H9 (cell line): ENCODE measurements at regions not wholly inside any gene's neighbourhood (a gene's known extent, or its start where the extent isn't known, plus 50 kb on each side); places are given as distances from the start of the nearest gene placed in this dataset.

Experiments
- DNase-seq: peaks from one replicate; pipeline ENCODE4 v3.0.0-alpha.2; 2017
- H2AFZ ChIP-seq: one replicate; pipeline ENCODE4 v1.6.1; 2013; ENCODE audit warnings: mild to moderate bottlenecking, low read length, control low read depth, moderate library complexity
- H2AK5ac ChIP-seq: 2 replicates; pipeline ENCODE4 v1.6.1; 2013; ENCODE audit warnings: low read length, control low read depth, mixed read lengths; ENCODE audit not compliant: insufficient read length
- H2BK120ac ChIP-seq: one replicate; pipeline ENCODE4 v1.6.1; 2013; ENCODE audit warnings: low read depth, mild to moderate bottlenecking, low read length, control low read depth, inconsistent platforms; ENCODE audit not compliant: poor library complexity, severe bottlenecking
- H2BK12ac ChIP-seq: 2 replicates; pipeline ENCODE4 v1.6.1; 2013; ENCODE audit warnings: low read length, control low read depth, mixed read lengths, low read depth; ENCODE audit not compliant: insufficient read length
- H2BK15ac ChIP-seq: 2 replicates; pipeline ENCODE4 v1.6.1; 2013; ENCODE audit warnings: low read depth, low read length, control low read depth
- H2BK20ac ChIP-seq: one replicate; pipeline ENCODE4 v1.6.1; 2013; ENCODE audit warnings: low read depth, mild to moderate bottlenecking, low read length, control low read depth, inconsistent platforms; ENCODE audit not compliant: poor library complexity, severe bottlenecking
- H2BK5ac ChIP-seq: 2 replicates; pipeline ENCODE4 v1.6.1; 2013; ENCODE audit warnings: low read length, control low read depth, mixed read lengths; ENCODE audit not compliant: insufficient read length
- H3K14ac ChIP-seq: 2 replicates; pipeline ENCODE4 v1.6.1; 2013; ENCODE audit warnings: low read length, control low read depth; ENCODE audit not compliant: insufficient read depth
- H3K18ac ChIP-seq: 2 replicates; pipeline ENCODE4 v1.6.1; 2013; ENCODE audit warnings: low read depth, mild to moderate bottlenecking, mixed read lengths, low read length, control low read depth; ENCODE audit not compliant: insufficient read length
- H3K23ac ChIP-seq: 2 replicates; pipeline ENCODE4 v1.6.1; 2013; ENCODE audit warnings: low read length, control low read depth, mixed read lengths, low read depth; ENCODE audit not compliant: insufficient read length
- H3K23me2 ChIP-seq: 2 replicates; pipeline ENCODE4 v1.6.1; 2013; ENCODE audit warnings: low read depth, mild to moderate bottlenecking, mixed read lengths, low read length, control low read depth; ENCODE audit not compliant: insufficient read length, poor library complexity, severe bottlenecking
- H3K27ac ChIP-seq: 2 replicates; pipeline ENCODE4 v1.5.1; 2013; ENCODE audit warnings: low read length, control low read depth, mixed read lengths, low read depth; ENCODE audit not compliant: insufficient read length
- H3K27me3 ChIP-seq: 2 replicates; pipeline ENCODE4 v1.6.1; 2013; ENCODE audit warnings: low read length, control low read depth, inconsistent platforms; ENCODE audit not compliant: insufficient read depth
- H3K4ac ChIP-seq: 2 replicates; pipeline ENCODE4 v1.6.1; 2013; ENCODE audit warnings: low read depth, mild to moderate bottlenecking, control low read depth, inconsistent platforms, low read length, moderate library complexity
- H3K4me1 ChIP-seq: 2 replicates; pipeline ENCODE4 v1.6.1; 2013; ENCODE audit warnings: low read length, control low read depth, inconsistent platforms; ENCODE audit not compliant: insufficient read depth
- H3K4me2 ChIP-seq: 2 replicates; pipeline ENCODE4 v1.6.1; 2013; ENCODE audit warnings: low read length, control low read depth, mixed read lengths; ENCODE audit not compliant: insufficient read length, insufficient read depth
- H3K56ac ChIP-seq: 2 replicates; pipeline ENCODE4 v1.6.1; 2013; ENCODE audit warnings: low read depth, mild to moderate bottlenecking, mixed read lengths, low read length, control low read depth; ENCODE audit not compliant: insufficient read length
- H3K79me1 ChIP-seq: 2 replicates; pipeline ENCODE4 v1.6.1; 2013; ENCODE audit warnings: low read depth, mild to moderate bottlenecking, moderate library complexity, low read length, control low read depth, inconsistent platforms; ENCODE audit not compliant: insufficient read depth, poor library complexity, severe bottlenecking
- H3K79me2 ChIP-seq: 2 replicates; pipeline ENCODE4 v1.6.1; 2013; ENCODE audit warnings: low read length, control low read depth, inconsistent platforms; ENCODE audit not compliant: insufficient read depth
- H3K9ac ChIP-seq: 2 replicates; pipeline ENCODE4 v1.6.1; 2013; ENCODE audit warnings: low read length, control low read depth, mixed read lengths; ENCODE audit not compliant: insufficient read length; ENCODE audit errors: extremely low read depth
- H3K9me3 ChIP-seq: one replicate; pipeline ENCODE4 v1.6.1; 2013; ENCODE audit warnings: low read depth, low read length, inconsistent platforms; ENCODE audit not compliant: control insufficient read depth
- H3T11ph ChIP-seq: one replicate; pipeline ENCODE4 v1.6.1; 2013; ENCODE audit warnings: mild to moderate bottlenecking, low read length, control low read depth, inconsistent platforms
- H4K20me1 ChIP-seq: one replicate; pipeline ENCODE4 v1.6.1; 2013; ENCODE audit not compliant: control insufficient read depth, insufficient read length, insufficient read depth
- H4K5ac ChIP-seq: 2 replicates; pipeline ENCODE4 v1.6.1; 2013; ENCODE audit warnings: low read depth, mild to moderate bottlenecking, mixed read lengths, low read length, control low read depth; ENCODE audit not compliant: insufficient read length
- H4K8ac ChIP-seq: replicated peaks from 2 replicates; pipeline ENCODE4 v1.6.1; 2013; ENCODE audit warnings: low read length, control low read depth, mixed read lengths, low read depth; ENCODE audit not compliant: insufficient read length
- H4K91ac ChIP-seq: 2 replicates; pipeline ENCODE4 v1.6.1; 2013; ENCODE audit warnings: low read depth, mild to moderate bottlenecking, moderate library complexity, mixed read lengths, low read length, control low read depth; ENCODE audit not compliant: insufficient read length
- H3K27ac Mint-ChIP-seq, 3 experiments: 2 replicates in 2 of 3; 3 replicates in 1 of 3; pipeline ENCODE4 v1.8.0; 2020 to 2021; ENCODE audit warnings: mixed read lengths in 3 of 3, mild to moderate bottlenecking in 1 of 3, moderate library complexity in 1 of 3
- H3K27me3 Mint-ChIP-seq: 2 replicates; pipeline ENCODE4 v1.8.0; 2021; ENCODE audit warnings: low read depth, mild to moderate bottlenecking, moderate library complexity, mixed read lengths
- H3K36me3 Mint-ChIP-seq, 3 experiments: 2 replicates in 2 of 3; 3 replicates in 1 of 3; pipeline ENCODE4 v1.8.0; 2020 to 2021; ENCODE audit warnings: low read depth in 3 of 3, mixed read lengths in 3 of 3; ENCODE audit not compliant: insufficient read depth in 1 of 3
- H3K4me1 Mint-ChIP-seq, 2 experiments: 2 replicates each; pipeline ENCODE4 v1.8.0; 2020; ENCODE audit warnings: mixed read lengths in 2 of 2
- H3K4me3 Mint-ChIP-seq, 2 experiments: 2 replicates in 1 of 2; 3 replicates in 1 of 2; pipeline ENCODE4 v1.8.0; 2020 to 2021; ENCODE audit warnings: mild to moderate bottlenecking in 2 of 2, mixed read lengths in 2 of 2, moderate library complexity in 1 of 2
- H3K9me3 Mint-ChIP-seq, 2 experiments: 2 replicates in 1 of 2; 3 replicates in 1 of 2; pipeline ENCODE4 v1.8.0; 2020; ENCODE audit warnings: mild to moderate bottlenecking in 2 of 2, mixed read lengths in 2 of 2, moderate library complexity in 1 of 2
- CTCF ChIP-seq: fragments of 200-600 bp; sonication (generic); conservative IDR thresholded peaks from 3 replicates; pipeline ENCODE4 v1.8.0; 2021; ENCODE audit warnings: antibody characterized with exemption, mild to moderate bottlenecking

- Mint-ChIP-seq H3K27me3 (peaks cover 4% of the 10 kb centered on the region; the same call in 1 of the 2 replicates), H3K4me1 (no peaks in the 10 kb centered on the region; a peak in 1 of 4 replicates), H3K27ac (no peak overlapping the region), H3K4me3 (no peak overlapping the region), H3K9me3 (peaks cover 53 to 55% of the 10 kb centered on the region in 2 experiments), H3K36me3 (peaks cover 3 to 6% (median 4%) of the 10 kb centered on the region in 3 experiments; a peak in 4 of 7 replicates)
- H3K27me3 ChIP-seq, result no peaks in the 10 kb centered on the region
- no peaks in the 10 kb centered on the region for H3K23me2 ChIP-seq
- no peak overlapping the region for H2AFZ ChIP-seq
- no peak for DNase-seq
- H3K9me3 ChIP-seq, result peaks cover 8% of the 10 kb centered on the region
- H3K4me2 ChIP-seq, result no peak overlapping the region
- H3K79me2 ChIP-seq, result no peaks in the 10 kb centered on the region
- H3T11ph ChIP-seq, result no peak overlapping the region
- H3K9ac ChIP-seq, result no peak overlapping the region
- H3K79me1 ChIP-seq, result no peaks in the 10 kb centered on the region
- no peak overlapping the region for H4K8ac ChIP-seq
- no peaks in the 10 kb centered on the region for H4K20me1 ChIP-seq
- H2BK15ac ChIP-seq, result no peak overlapping the region
- no peak overlapping the region for H2BK12ac ChIP-seq
- no peak overlapping the region for H3K4ac ChIP-seq
- H2BK5ac ChIP-seq, result no peak overlapping the region
- no peak overlapping the region for H2AK5ac ChIP-seq
- no peaks in the 10 kb centered on the region for H3K4me1 ChIP-seq
- H4K91ac ChIP-seq, result no peak overlapping the region
- H4K5ac ChIP-seq, result no peak overlapping the region
- no peak overlapping the region for H2BK120ac ChIP-seq
- H3K27ac ChIP-seq, result no peak overlapping the region
- no peak overlapping the region for H3K18ac ChIP-seq
- H2BK20ac ChIP-seq, result no peak overlapping the region
- H3K56ac ChIP-seq, result no peak overlapping the region
- no peak overlapping the region for H3K14ac ChIP-seq
- no peak for TF ChIP-seq CTCF
- no peak overlapping the region for H3K23ac ChIP-seq
Measured at GRCh38 chrX:63566856-63567255, 215.7 kb upstream of the SPIN4 start.
